HG03571 (cell line): ENCODE measurements at regions not wholly inside any gene's neighbourhood (a gene's known extent, or its start where the extent isn't known, plus 50 kb on each side); places are given as distances from the start of the nearest gene placed in this dataset.

Experiments
- ATAC-seq: cut with Tn5 transposase; IDR thresholded peaks from one replicate; pipeline ENCODE4 v1.9.1; 2021; ENCODE audit not compliant: unreplicated experiment

DNA sequence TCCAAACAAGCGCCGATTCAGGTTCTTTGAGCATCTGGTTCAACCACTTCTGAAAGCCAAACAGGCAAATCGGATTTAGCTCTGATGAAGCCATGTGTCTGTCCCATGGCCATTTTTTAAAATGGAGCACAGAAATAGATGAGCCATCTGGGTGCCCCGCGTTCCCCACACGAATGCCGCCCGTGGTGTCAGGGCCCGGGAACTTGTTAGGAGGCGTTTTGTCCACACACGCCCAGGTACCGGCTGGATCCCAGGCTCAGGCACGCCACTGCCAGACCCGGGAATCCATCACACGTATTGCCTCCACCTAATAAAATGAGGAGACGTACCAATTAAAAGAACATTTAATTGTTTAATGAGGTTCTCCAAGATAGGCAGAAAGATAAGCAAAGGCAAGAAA lies 374.4 kb upstream of the SALL3 start:
- no peak for ATAC-seq

GRCh38 chr18:78607221-78607620 lies 372.4 kb upstream of the SALL3 start:
- ATAC-seq: no peak

DNA sequence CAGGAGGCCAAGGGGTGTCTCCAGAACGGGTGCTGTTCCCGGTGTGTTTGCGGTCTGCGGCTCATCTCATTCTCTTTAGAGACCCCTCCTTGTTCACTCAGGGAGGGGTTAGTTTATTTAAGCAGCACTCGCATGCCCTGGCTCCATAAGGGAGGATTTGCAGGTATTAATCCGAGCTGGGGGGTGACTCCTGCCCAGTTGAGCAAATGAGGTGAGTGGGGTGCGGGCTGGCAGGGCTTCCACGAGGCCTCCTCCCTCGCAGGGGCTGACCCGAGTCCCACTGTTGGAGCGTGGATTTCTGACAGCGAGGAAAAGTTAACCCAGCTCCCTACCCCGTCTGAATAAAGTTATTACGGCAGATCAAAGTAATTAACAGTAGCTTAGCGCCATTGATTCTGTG lies 371.8 kb upstream of the SALL3 start:
- ATAC-seq: no peak

DNA sequence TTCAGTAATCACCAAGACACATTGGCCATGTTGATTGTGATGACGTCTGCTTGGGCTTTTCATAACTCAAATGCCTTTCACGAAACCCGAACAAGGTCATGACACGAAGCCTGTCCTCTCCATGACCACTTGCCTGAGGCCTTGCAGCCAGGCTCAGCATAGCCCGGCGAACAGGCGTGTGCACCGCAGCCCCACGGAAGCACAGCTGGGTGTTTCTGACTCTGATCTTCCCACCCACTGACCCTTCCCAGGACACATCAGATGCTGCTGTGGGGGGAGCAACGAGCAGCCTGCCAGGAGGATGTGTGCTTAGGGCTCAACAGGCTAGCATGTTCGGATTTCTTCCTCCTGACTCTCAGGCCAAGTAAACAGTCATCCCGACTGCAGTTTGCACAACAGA lies 369.4 kb upstream of the SALL3 start:
- no peak for ATAC-seq

DNA sequence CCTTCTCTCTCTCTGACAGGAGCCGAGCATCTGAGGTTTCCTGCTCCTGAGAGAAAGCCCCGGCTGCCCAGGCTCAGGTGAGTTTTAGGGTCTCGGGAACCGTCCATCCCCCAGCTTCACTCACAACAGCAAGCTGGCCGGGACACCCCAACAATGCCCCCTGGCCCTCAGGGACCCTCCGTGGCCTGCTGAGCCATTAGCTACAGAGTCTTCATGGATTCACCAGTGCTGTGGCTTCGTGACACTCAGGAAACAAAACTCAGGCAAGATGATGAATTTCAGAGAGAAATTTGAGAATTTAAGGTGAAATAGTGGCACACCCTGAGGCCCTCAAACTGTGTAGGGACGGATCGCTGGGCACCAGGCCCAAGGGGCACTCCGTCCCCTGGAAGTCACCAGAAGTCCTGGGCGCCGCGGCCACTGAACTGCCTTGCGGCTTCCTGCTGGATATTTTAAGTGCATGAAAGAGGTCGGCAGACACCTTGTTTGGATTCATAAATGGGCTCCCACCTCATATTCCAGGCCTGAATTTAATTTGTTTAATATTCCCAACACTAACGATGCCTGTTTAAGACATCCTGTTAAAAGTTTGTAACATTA lies 368.3 kb upstream of the SALL3 start:
- no peak for ATAC-seq

- no peak for ATAC-seq
Observed at GRCh38 chr18:78611869-78612268, 367.7 kb upstream of the SALL3 start.

- no peak for ATAC-seq
Observed at GRCh38 chr18:78612318-78612717, 367.3 kb upstream of the SALL3 start.

GRCh38 chr18:78612801-78613200 lies 366.8 kb upstream of the SALL3 start:
- ATAC-seq: no peak

GRCh38 chr18:78618726-78619125 lies 360.9 kb upstream of the SALL3 start:
- ATAC-seq: no peak

GRCh38 chr18:78619854-78620253 lies 359.8 kb upstream of the SALL3 start:
- ATAC-seq: no peak

DNA sequence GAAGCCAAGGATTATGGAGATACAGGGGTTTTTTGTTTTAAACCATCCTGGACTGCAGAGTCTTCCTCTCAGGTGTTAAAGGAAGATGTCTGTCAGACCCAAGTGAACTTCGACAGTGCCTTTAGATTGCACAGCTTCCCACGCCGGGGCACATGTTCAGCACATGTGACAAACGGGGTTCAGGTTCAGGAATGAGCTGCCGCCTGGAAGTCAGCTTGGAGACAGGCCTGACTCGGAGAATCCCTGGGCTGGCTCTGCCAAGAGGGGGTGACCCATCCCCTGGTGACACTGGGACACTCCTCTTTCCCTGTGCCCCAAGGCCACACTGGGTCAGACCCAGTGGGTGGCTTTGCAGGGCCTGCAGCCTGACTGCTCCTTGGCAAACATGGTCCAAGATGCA lies 359.3 kb upstream of the SALL3 start:
- ATAC-seq: no peak

- ATAC-seq: no peak
Observed at GRCh38 chr18:78621141-78621755, 358.4 kb upstream of the SALL3 start.

DNA sequence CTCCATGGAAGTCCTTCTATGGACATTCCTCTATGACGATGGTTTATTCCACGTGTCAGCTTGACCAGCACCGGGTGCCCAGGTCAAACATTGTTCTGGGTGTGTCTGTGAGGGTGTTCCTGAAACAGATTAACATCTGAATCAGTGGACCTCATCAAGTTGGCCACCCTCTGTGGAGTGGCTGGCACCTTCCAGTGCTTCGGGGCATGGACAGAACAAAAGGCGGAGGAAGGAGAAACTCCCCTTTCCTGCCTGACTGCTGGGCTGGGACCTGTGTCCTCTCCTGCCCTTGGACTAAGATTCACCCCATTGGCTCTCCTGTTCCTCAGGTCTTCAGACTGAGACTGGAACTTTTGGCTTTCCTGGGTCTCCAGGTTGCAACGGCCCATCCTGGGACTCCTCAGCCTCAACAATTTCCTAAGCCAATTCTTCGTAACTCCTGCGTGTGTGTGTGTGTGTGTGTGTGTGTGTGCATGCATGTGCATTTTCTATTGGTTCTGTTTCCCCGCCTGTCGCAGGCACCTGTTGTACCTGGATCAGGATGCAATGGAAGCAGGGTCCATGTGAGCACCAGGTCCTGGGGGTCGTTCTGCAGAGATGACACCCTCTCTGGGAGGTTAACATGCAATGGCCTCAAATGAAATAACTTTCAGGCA lies 357.2 kb upstream of the SALL3 start:
- ATAC-seq: no peak

DNA sequence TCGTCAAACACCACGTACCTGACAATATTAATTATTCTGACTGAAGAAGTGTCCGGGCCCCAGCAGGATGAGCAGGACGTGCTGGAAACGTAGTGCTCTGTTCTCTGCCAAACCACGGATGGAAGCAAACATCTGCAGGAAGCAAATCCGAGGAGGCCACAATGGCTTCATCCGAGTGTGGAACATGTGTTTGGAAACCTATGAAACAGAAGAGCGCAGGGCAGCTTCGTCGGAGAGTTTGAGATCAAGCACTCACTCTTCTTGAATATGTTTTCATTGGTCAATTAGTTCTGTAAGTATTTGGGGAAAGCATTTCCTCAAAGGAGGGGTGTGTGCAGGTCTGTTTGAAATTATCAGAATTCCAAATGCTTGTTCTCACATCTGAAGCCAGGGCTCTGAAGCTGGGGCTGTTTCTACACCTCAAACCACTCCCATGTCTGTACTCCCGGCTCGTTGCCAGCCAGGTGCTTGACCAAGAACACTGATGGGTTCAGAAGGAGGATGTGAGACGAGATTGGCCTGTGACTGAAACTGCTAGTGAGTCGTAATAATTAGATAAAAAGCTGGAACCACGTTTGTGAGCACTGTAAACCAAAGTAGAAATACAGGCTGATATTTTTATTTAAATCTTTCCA lies 356.6 kb upstream of the SALL3 start:
- ATAC-seq: no peak

GRCh38 chr18:78624646-78625279 lies 354.9 kb upstream of the SALL3 start:
- ATAC-seq: no peak

DNA sequence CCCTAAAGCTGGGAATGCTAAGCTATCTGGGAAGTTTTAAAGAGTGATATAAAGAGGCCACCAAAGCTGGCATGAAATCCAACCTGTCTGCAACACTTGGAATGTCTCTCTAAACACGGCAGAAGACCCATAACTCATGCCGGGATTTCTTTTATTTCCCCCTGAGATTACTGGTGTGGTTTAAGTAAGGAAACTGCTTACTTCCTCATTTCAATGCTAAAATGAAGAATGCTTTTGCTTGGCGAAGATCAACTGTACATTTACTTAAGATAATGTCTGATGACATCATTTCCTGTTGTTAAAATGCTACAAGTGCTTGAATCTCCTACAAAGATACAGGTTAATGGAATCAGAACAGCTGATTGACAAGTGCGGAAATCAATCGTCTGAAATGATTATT lies 353.8 kb upstream of the SALL3 start:
- ATAC-seq: no peak

GRCh38 chr18:78627551-78628346 lies 351.9 kb upstream of the SALL3 start:
- no peak for ATAC-seq

DNA sequence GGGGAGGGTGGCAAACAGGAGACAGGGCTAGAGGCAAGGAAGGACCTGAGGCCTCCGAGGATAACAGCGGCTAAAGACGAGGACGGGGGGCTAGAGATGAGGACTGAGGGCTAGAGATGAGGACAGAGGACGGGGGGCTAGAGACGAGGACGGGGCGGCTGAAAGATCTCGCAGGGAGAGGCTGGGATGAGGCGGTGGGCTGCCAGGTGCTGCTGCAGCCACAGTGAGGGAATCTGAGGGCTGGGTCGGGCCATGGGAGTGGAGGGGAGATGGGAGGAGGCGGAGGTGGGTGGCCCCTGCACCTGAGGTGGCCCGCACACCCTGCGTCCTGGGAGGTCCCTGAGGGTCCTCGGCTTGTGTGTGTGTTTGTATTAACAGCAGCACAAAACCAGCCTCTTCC lies 350.2 kb upstream of the SALL3 start:
- no peak for ATAC-seq

DNA sequence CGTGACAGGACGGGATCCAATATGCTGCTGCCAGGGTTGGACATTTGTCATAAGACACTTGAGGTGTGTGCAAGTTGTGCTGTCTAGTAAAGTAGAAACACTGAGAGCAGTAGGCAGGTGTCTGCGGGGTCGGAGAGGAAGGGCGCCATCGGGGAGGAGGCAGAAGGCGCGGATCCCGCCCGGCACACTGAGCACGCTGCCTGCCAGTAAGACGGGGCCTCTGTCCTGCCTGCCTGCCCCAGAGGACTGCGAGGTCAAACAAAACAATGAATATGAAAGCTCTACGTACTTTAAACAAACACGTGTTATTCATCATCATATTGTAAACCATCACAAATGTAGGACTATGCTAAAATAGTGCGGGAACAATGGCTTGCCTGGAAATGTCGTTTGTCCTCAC lies 349.3 kb upstream of the SALL3 start:
- no peak for ATAC-seq

DNA sequence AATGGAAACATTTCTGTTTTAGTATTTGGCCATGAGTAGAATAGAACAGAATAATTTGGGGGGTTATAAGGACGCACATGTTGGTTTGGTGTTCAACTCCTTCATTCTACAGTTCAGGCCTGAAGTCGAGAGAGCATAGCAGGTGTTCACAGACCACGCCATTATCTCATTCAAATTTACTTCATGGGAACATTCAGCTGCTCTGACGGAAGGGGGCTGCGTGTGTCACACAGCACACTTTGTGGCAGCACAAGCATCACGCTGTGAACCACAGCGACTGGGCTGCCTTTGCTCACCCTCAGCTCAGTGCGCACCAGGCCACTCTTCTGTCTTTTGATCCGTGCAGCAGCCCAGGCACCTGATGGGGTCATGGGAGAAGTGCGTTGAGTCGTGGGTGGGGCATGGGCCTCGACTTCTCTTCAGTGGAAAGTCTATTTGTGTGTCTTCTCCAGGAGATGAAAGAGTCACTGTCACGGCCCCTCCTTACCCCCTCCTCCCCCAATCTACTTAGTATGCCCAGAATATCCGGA lies 348.6 kb upstream of the SALL3 start:
- no peak for ATAC-seq

DNA sequence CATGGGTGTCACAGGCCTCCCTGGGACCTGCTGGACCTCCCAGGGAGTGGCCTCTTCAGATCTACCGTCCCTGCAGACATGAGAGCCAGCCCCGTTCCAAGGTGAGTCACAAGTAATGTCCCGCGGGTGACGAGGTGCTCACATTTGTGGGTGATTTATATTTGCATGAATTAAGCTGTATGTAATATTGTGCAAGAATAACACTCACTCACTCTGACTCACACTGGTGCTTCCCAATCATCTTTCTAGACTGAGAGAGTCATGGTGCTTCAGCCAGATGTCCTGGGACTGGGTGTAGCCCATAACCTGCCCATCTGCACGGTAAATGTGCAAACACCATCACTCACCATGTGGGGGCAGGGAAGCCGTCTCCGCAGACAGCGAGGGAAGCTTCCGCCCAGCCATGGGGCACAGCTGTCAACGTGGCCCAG lies 347.5 kb upstream of the SALL3 start:
- ATAC-seq: no peak
